Activated naive CD8-positive, alpha-beta T cell treated with anti-CD3 and anti-CD28 coated beads for 36 hours (primary cell): ENCODE measurements at regions not wholly inside any gene's neighbourhood (a gene's known extent, or its start where the extent isn't known, plus 50 kb on each side); places are given as distances from the start of the nearest gene placed in this dataset.
"Not testable (repeated sequence)": the region's sequence is repeated elsewhere in the genome, so short reads cannot be mapped to it uniquely, and the experiment has no call there.

Source experiments
- DNase-seq: peaks from one replicate; pipeline ENCODE4 v3.0.0; 2021
- H3K27ac Mint-ChIP-seq: one replicate; pipeline ENCODE4 v1.8.0; 2022; ENCODE audit warnings: mild to moderate bottlenecking, moderate library complexity, mixed read lengths
- H3K27me3 Mint-ChIP-seq: one replicate; pipeline ENCODE4 v1.8.0; 2022; ENCODE audit warnings: mild to moderate bottlenecking, mixed read lengths
- H3K36me3 Mint-ChIP-seq: one replicate; pipeline ENCODE4 v1.8.0; 2021; ENCODE audit warnings: mild to moderate bottlenecking, mixed read lengths
- H3K4me1 Mint-ChIP-seq: one replicate; pipeline ENCODE4 v1.8.0; 2021; ENCODE audit warnings: mixed read lengths
- H3K4me3 Mint-ChIP-seq: one replicate; pipeline ENCODE4 v1.8.0; 2022; ENCODE audit warnings: mild to moderate bottlenecking, moderate library complexity, mixed read lengths
- H3K9me3 Mint-ChIP-seq: one replicate; pipeline ENCODE4 v1.8.0; 2022; ENCODE audit warnings: mixed read lengths

DNA sequence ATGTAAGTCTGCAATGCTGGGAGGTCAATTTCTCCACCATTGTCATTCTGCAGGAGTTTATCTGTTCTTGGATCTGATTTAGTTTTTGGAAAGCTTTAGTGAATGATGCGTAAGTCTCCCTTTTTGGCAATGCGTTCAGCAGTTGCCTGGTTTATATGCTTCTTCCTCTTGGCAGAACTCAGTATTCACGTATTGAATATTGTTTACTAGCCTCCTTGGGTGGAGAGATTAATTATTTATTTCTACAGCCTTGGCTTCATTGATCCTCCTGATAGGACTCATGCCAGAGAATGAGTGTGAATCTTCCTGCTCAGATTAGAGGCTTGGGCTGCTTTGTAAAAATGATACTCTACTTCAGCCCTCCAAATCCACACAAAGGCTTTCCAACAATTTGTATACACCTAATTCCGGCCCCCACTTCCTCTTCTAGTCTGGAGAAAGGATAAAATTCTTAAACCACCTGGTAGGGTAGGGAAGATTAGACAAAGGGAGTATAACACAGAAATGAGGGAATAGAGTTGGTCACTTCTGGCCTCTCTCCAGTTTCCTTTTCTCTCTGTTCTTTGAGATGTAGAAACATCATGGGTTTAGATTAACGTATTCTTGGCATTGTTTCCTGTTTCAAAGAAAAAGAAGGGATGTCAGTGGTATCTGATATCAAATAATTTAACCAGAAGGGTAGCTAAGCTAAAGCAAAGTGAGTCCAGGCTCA, 929.8 kb downstream of the KCNJ2 start:
- DNase-seq = no peak
- Mint-ChIP-seq H3K36me3 (no peaks in the 10 kb centered on the region), H3K27ac (no peak overlapping the region), H3K4me1 (no peaks in the 10 kb centered on the region), H3K4me3 (no peak overlapping the region), H3K9me3 (peaks cover 9% of the 10 kb centered on the region), H3K27me3 (no peaks in the 10 kb centered on the region)

- Mint-ChIP-seq H3K4me1 (no peaks in the 10 kb centered on the region), H3K27me3 (no peaks in the 10 kb centered on the region), H3K9me3 (peaks cover 5% of the 10 kb centered on the region), H3K27ac (no peak overlapping the region), H3K4me3 (no peak overlapping the region), H3K36me3 (no peaks in the 10 kb centered on the region)
- no peak for DNase-seq
Observed at GRCh38 chr17:71102777-71103176, 933.4 kb downstream of the KCNJ2 start.

GRCh38 chr17:71104225-71104624, 934.9 kb downstream of the KCNJ2 start:
- peaks cover 6% of the 10 kb centered on the region for H3K9me3 Mint-ChIP-seq
- no peaks in the 10 kb centered on the region for H3K36me3 Mint-ChIP-seq

DNA sequence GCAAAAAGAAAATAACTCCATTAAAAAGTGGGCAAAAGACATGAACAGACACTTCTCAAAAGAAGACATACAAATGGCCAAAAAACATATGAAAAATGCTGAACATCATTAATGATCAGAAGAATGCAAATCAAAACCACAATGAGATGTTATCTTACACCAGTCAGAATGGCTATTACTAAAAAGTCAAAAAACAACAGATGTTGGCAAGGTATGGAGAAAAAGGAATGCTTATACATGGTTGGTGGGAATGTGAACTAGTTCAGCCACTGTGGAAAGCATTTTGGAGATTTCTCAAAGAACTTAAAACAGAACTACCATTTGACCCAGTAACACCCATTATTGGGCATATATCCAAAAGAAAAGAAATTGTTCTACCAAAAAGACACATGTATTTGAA, 936.7 kb downstream of the KCNJ2 start:
- H3K9me3 Mint-ChIP-seq = not testable (repeated sequence)

More at GRCh38 chr17:71104225-71104624, 934.9 kb downstream of the KCNJ2 start:
- Mint-ChIP-seq H3K27me3 (no peaks in the 10 kb centered on the region), H3K4me3 (no peak overlapping the region), H3K27ac (no peak overlapping the region), H3K4me1 (no peaks in the 10 kb centered on the region)
- DNase-seq = no peak

DNA sequence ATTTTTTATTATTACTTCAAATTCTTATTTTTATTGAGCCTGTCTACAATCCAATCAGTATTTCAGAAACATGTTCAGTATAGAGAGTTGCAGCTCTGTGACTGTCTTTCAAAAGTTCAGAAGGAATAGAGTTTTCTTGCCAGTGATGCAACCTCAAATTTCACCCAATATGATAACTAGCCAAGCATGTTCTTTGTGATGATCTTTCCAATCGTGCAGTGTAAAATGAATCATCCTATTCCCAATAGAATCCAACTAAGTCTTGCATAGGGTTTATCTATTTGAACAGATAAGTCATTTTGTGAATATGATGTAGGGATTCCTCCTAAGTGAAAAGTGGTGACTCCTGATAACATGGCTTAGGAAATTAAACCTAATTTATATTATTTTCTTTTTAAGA, 937.8 kb downstream of the KCNJ2 start:
- peaks cover 6% of the 10 kb centered on the region for H3K9me3 Mint-ChIP-seq
- H3K4me1 Mint-ChIP-seq = no peaks in the 10 kb centered on the region
- H3K27ac Mint-ChIP-seq = no peak overlapping the region
- DNase-seq = no peak
- no peaks in the 10 kb centered on the region for H3K36me3 Mint-ChIP-seq
- H3K27me3 Mint-ChIP-seq = no peaks in the 10 kb centered on the region
- no peak overlapping the region for H3K4me3 Mint-ChIP-seq

More for the DNA sequence above, 936.7 kb downstream of the KCNJ2 start:
- not testable (repeated sequence) for H3K4me3 Mint-ChIP-seq, DNase-seq, H3K36me3 Mint-ChIP-seq, H3K4me1 Mint-ChIP-seq, H3K27ac Mint-ChIP-seq, H3K27me3 Mint-ChIP-seq

GRCh38 chr17:71109697-71110096, 940.4 kb downstream of the KCNJ2 start:
- H3K27ac Mint-ChIP-seq = no peak overlapping the region
- peaks cover 4% of the 10 kb centered on the region for H3K9me3 Mint-ChIP-seq
- no peaks in the 10 kb centered on the region for H3K36me3 Mint-ChIP-seq

DNA sequence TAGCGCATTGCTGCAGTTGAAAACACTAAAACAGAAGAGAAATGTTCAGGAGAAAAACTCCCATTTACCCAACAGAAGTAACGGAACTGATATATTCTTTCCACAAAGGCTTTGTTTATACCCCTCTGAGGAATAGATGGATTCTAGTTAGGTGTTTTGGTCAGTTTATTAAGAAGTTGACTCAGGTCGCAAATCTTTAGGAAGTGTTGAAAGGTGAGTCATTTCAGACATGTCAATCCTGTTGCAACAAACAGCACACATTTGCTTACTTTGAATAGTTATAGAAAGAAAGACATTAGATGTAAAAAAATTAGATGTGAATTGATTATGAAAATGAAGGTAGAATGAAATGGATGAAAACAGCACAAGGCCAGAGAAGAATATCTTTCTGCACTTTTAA, 941.0 kb downstream of the KCNJ2 start:
- Mint-ChIP-seq H3K4me1 (no peaks in the 10 kb centered on the region), H3K4me3 (no peak overlapping the region), H3K27ac (no peak overlapping the region), H3K27me3 (peaks cover 1% of the 10 kb centered on the region), H3K36me3 (no peaks in the 10 kb centered on the region), H3K9me3 (peaks cover 4% of the 10 kb centered on the region)
- no peak for DNase-seq

More at GRCh38 chr17:71109697-71110096, 940.4 kb downstream of the KCNJ2 start:
- Mint-ChIP-seq H3K4me3 (no peak overlapping the region), H3K4me1 (no peaks in the 10 kb centered on the region), H3K27me3 (no peaks in the 10 kb centered on the region)
- DNase-seq = no peak

- Mint-ChIP-seq H3K4me3 (no peak overlapping the region), H3K4me1 (no peaks in the 10 kb centered on the region), H3K9me3 (peaks cover 2% of the 10 kb centered on the region), H3K27me3 (peaks cover 5% of the 10 kb centered on the region), H3K27ac (no peak overlapping the region), H3K36me3 (no peaks in the 10 kb centered on the region)
- DNase-seq = no peak
Observed at GRCh38 chr17:71111460-71111859, 942.1 kb downstream of the KCNJ2 start.

GRCh38 chr17:71111934-71112333, 942.6 kb downstream of the KCNJ2 start:
- Mint-ChIP-seq H3K9me3 (peaks cover 1% of the 10 kb centered on the region), H3K4me1 (no peaks in the 10 kb centered on the region), H3K4me3 (no peak overlapping the region), H3K27me3 (peaks cover 5% of the 10 kb centered on the region), H3K27ac (no peak overlapping the region), H3K36me3 (no peaks in the 10 kb centered on the region)
- no peak for DNase-seq

GRCh38 chr17:71113347-71113746, 944.0 kb downstream of the KCNJ2 start:
- Mint-ChIP-seq H3K4me1 (no peaks in the 10 kb centered on the region), H3K27ac (no peak overlapping the region), H3K4me3 (no peak overlapping the region)

GRCh38 chr17:71114911-71115668, 945.8 kb downstream of the KCNJ2 start:
- no peaks in the 10 kb centered on the region for H3K36me3 Mint-ChIP-seq
- DNase-seq = no peak
- H3K27me3 Mint-ChIP-seq = peaks cover 5% of the 10 kb centered on the region
- H3K27ac Mint-ChIP-seq = no peak overlapping the region
- no peaks in the 10 kb centered on the region for H3K4me1 Mint-ChIP-seq
- no peak overlapping the region for H3K4me3 Mint-ChIP-seq
- H3K9me3 Mint-ChIP-seq = no peaks in the 10 kb centered on the region

More at GRCh38 chr17:71113347-71113746, 944.0 kb downstream of the KCNJ2 start:
- Mint-ChIP-seq H3K27me3 (peaks cover 5% of the 10 kb centered on the region), H3K36me3 (no peaks in the 10 kb centered on the region), H3K9me3 (peaks cover 1% of the 10 kb centered on the region)
- DNase-seq = no peak

DNA sequence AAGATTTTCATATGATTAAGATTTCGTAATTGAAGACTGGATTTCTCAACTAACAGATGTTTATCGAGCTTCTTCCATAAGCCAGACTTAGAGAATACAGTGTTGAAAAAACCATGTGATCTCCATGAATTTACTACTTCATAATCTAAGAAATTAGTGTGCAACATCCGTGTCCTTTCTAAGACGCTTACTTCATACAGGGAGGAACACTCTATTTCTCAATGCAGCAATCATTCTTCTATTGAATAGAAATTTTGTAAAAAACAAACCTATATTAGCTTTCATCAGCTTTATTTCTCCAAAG, 946.3 kb downstream of the KCNJ2 start:
- DNase-seq = no peak
- H3K4me3 Mint-ChIP-seq = no peak overlapping the region
- no peaks in the 10 kb centered on the region for H3K4me1 Mint-ChIP-seq
- H3K27ac Mint-ChIP-seq = no peak overlapping the region
- H3K36me3 Mint-ChIP-seq = no peaks in the 10 kb centered on the region
- no peaks in the 10 kb centered on the region for H3K9me3 Mint-ChIP-seq
- H3K27me3 Mint-ChIP-seq = peaks cover 5% of the 10 kb centered on the region

GRCh38 chr17:71117466-71117865, 948.1 kb downstream of the KCNJ2 start:
- peaks cover 5% of the 10 kb centered on the region for H3K27me3 Mint-ChIP-seq
- H3K27ac Mint-ChIP-seq = no peak overlapping the region
- H3K9me3 Mint-ChIP-seq = peaks cover under 1% of the 10 kb centered on the region
- no peak overlapping the region for H3K4me3 Mint-ChIP-seq
- H3K4me1 Mint-ChIP-seq = no peaks in the 10 kb centered on the region
- no peak for DNase-seq
- no peaks in the 10 kb centered on the region for H3K36me3 Mint-ChIP-seq

- no peak overlapping the region for H3K4me3 Mint-ChIP-seq
- no peak overlapping the region for H3K27ac Mint-ChIP-seq
- no peaks in the 10 kb centered on the region for H3K4me1 Mint-ChIP-seq
- no peaks in the 10 kb centered on the region for H3K36me3 Mint-ChIP-seq
- no peak for DNase-seq
- H3K9me3 Mint-ChIP-seq = peaks cover 3% of the 10 kb centered on the region
- peaks cover 5% of the 10 kb centered on the region for H3K27me3 Mint-ChIP-seq
Observed at GRCh38 chr17:71118039-71118438, 948.7 kb downstream of the KCNJ2 start.

GRCh38 chr17:71127416-71127815, 958.1 kb downstream of the KCNJ2 start:
- Mint-ChIP-seq H3K4me1 (no peaks in the 10 kb centered on the region), H3K9me3 (peaks cover 5% of the 10 kb centered on the region), H3K36me3 (no peaks in the 10 kb centered on the region), H3K27ac (no peak overlapping the region), H3K4me3 (no peak overlapping the region), H3K27me3 (no peaks in the 10 kb centered on the region)
- DNase-seq = no peak

DNA sequence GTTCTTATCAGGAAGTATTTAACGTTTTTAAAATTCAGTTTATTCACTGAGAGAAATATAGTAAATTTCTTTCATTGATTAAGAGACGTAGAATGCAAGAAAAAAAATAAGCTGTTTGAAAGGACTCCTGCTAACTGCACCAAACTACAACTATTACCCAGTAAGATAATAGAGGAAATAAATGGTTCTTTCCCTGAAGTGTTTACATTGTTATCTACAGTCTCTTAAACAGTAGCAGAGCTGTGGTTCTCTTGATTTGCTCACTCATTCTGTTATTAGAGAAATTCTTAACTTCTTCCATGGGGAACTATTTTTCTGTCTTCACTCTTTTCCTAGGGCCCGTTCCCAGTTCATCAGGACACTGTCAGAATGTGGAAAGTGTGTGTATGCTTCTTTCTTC, 973.0 kb downstream of the KCNJ2 start:
- H3K27ac Mint-ChIP-seq = no peak overlapping the region
- no peaks in the 10 kb centered on the region for H3K27me3 Mint-ChIP-seq
- DNase-seq = no peak
- H3K4me3 Mint-ChIP-seq = no peak overlapping the region
- no peaks in the 10 kb centered on the region for H3K4me1 Mint-ChIP-seq
- peaks cover 2% of the 10 kb centered on the region for H3K9me3 Mint-ChIP-seq
- H3K36me3 Mint-ChIP-seq = no peaks in the 10 kb centered on the region
